OCI-LY7 (cell line): ENCODE measurements at regions not wholly inside any gene's neighbourhood (a gene's known extent, or its start where the extent isn't known, plus 50 kb on each side); places are given as distances from the start of the nearest gene placed in this dataset.

Source experiments
- BruUV-seq: library from RNA; stranded (reverse); fragments of 400-500 nt; replicated peaks from 2 replicates; lab custom pipeline; 2021; lab: Mats Ljungman, UMichigan
- CTCF ChIA-PET: fragments of 300-600 bp; sonication (Branson Sonifier 250); formaldehyde crosslinking; loops from one replicate; lab custom pipeline; 2022; ENCODE audit warnings: antibody characterized with exemption; ENCODE audit not compliant: unreplicated experiment; lab: Charles Lee
- POLR2A ChIA-PET: fragments of 300-600 bp; sonication (Branson Sonifier 250); formaldehyde crosslinking; loops from one replicate; lab custom pipeline; 2022; ENCODE audit warnings: antibody characterized with exemption; lab: Charles Lee
- DNase-seq: peaks from one replicate; pipeline ENCODE4 v3.0.0-alpha.2; 2015; ENCODE audit warnings: low spot score
- H2AFZ ChIP-seq: fragments of 200-600 bp; sonication (generic), shearing (Covaris generic); 2 replicates; pipeline ENCODE4 v1.6.1; 2014; ENCODE audit warnings: mild to moderate bottlenecking, antibody characterized with exemption, low read length, moderate library complexity
- H3K27ac ChIP-seq: fragments of 200-600 bp; sonication (generic); 2 replicates; pipeline ENCODE4 v1.5.1; 2014; ENCODE audit warnings: mixed run types, low read depth, mild to moderate bottlenecking, moderate library complexity, low read length, inconsistent platforms; ENCODE audit not compliant: poor library complexity, severe bottlenecking
- H3K36me3 ChIP-seq: fragments of 200-600 bp; sonication (generic); 2 replicates; pipeline ENCODE4 v1.6.1; 2014; ENCODE audit warnings: mild to moderate bottlenecking, antibody characterized with exemption, low read length, moderate library complexity, mixed read lengths; ENCODE audit not compliant: insufficient read depth
- H3K4me1 ChIP-seq: fragments of 200-600 bp; sonication (generic); 2 replicates; pipeline ENCODE4 v1.5.1; 2014; ENCODE audit warnings: mild to moderate bottlenecking, low read length; ENCODE audit not compliant: insufficient read depth, poor library complexity, severe bottlenecking
- H3K4me2 ChIP-seq: fragments of 200-600 bp; sonication (generic); 2 replicates; pipeline ENCODE4 v1.6.1; 2014; ENCODE audit warnings: mild to moderate bottlenecking, low read length
- H3K4me3 ChIP-seq: fragments of 200-600 bp; sonication (generic); 2 replicates; pipeline ENCODE4 v1.5.1; 2014; ENCODE audit warnings: mild to moderate bottlenecking, low read depth, low read length; ENCODE audit not compliant: poor library complexity, severe bottlenecking
- H3K79me2 ChIP-seq: fragments of 200-600 bp; sonication (generic); 2 replicates; pipeline ENCODE4 v1.6.1; 2016; ENCODE audit warnings: low read depth, mild to moderate bottlenecking, low read length, moderate library complexity, mixed read lengths; ENCODE audit not compliant: insufficient read depth
- H3K9me2 ChIP-seq: fragments of 200-600 bp; sonication (generic); 2 replicates; pipeline ENCODE4 v1.6.1; 2016; ENCODE audit warnings: mild to moderate bottlenecking, low read length, mixed read lengths; ENCODE audit not compliant: insufficient read depth
- H3K9me3 ChIP-seq: fragments of 200-600 bp; sonication (generic); 2 replicates; pipeline ENCODE4 v1.6.1; 2014; ENCODE audit warnings: mild to moderate bottlenecking, mixed run types, low read length, mixed read lengths
- H4K20me1 ChIP-seq: fragments of 200-600 bp; sonication (generic); 2 replicates; pipeline ENCODE4 v1.6.1; 2014; ENCODE audit warnings: mild to moderate bottlenecking, antibody characterized with exemption, low read length, moderate library complexity, mixed read lengths; ENCODE audit not compliant: insufficient read depth
- CTCF ChIP-seq: fragments of 200-600 bp; sonication (generic); conservative IDR thresholded peaks from 2 replicates; pipeline ENCODE4 v1.5.1; 2014; ENCODE audit warnings: mild to moderate bottlenecking, antibody characterized with exemption, low read length, moderate library complexity, mixed read lengths
- EZH2phosphoT487 ChIP-seq: fragments of 200-600 bp; sonication (generic); IDR thresholded peaks from 2 replicates; pipeline ENCODE4 v1.6.1; 2018; ENCODE audit warnings: low read depth, borderline replicate concordance, mild to moderate bottlenecking, mixed run types, antibody characterized with exemption, low read length, moderate library complexity, mixed read lengths
- intact Hi-C: fragments of 100-400 bp; cut with micrococcal nuclease; formaldehyde crosslinking; loops from one replicate; pipeline ENCODE4 v1.10.0; 2022; ENCODE audit not compliant: unreplicated experiment

GRCh38 chr7:125247514-125248098, 318.0 kb upstream of the POT1 start:
- BruUV-seq = no TSS peak
- Histone ChIP-seq H3K36me3 (no peaks in the 10 kb centered on the region), H3K9me2 (no peaks in the 10 kb centered on the region), H2AFZ (no peak overlapping the region), H3K4me2 (no peak overlapping the region), H3K27ac (no peak overlapping the region), H4K20me1 (no peaks in the 10 kb centered on the region), H3K9me3 (no peaks in the 10 kb centered on the region), H3K79me2 (no peaks in the 10 kb centered on the region), H3K4me3 (no peak overlapping the region), H3K4me1 (no peaks in the 10 kb centered on the region)
- TF ChIP-seq CTCF (no peak), EZH2phosphoT487 (no peak)
- POLR2A ChIA-PET = interaction anchor here (0.5 to 1.0 kb wide), 2 partner anchors 9 to 176 kb away, joined by 3 read pairs; no protein-coding TSS in a partner anchor
- CTCF ChIA-PET = no interaction called here
- DNase-seq = no peak
- intact Hi-C loops = no loop called here

GRCh38 chr7:125246706-125247105, 317.1 kb upstream of the POT1 start:
- DNase-seq = no peak
- POLR2A ChIA-PET = no interaction called here
- no peaks in the 10 kb centered on the region for H3K36me3 ChIP-seq
- no peak overlapping the region for H3K4me3 ChIP-seq
- no peak overlapping the region for H3K27ac ChIP-seq
- TF ChIP-seq EZH2phosphoT487 (no peak), CTCF (no peak)
- no peak overlapping the region for H3K4me2 ChIP-seq
- no peak overlapping the region for H2AFZ ChIP-seq
- H3K4me1 ChIP-seq = no peaks in the 10 kb centered on the region
- intact Hi-C loops = no loop called here
- H3K9me3 ChIP-seq = no peaks in the 10 kb centered on the region
- H3K79me2 ChIP-seq = no peaks in the 10 kb centered on the region
- CTCF ChIA-PET = no interaction called here
- BruUV-seq = no TSS peak
- H3K9me2 ChIP-seq = no peaks in the 10 kb centered on the region; the same call in 1 of the 2 replicates
- no peaks in the 10 kb centered on the region for H4K20me1 ChIP-seq

GRCh38 chr7:125241548-125241947, 311.9 kb upstream of the POT1 start:
- Histone ChIP-seq H4K20me1 (no peaks in the 10 kb centered on the region), H3K79me2 (no peaks in the 10 kb centered on the region), H3K4me2 (no peak overlapping the region), H3K4me3 (no peak overlapping the region), H3K36me3 (no peaks in the 10 kb centered on the region), H3K4me1 (no peaks in the 10 kb centered on the region), H3K9me3 (no peaks in the 10 kb centered on the region), H3K9me2 (no peaks in the 10 kb centered on the region; the same call in 1 of the 2 replicates), H2AFZ (no peak overlapping the region), H3K27ac (no peak overlapping the region)
- DNase-seq = no peak
- no peak for TF ChIP-seq EZH2phosphoT487
- TF ChIP-seq CTCF = no peak
- intact Hi-C loops = no loop called here
- BruUV-seq = no TSS peak
- POLR2A ChIA-PET = no interaction called here
- CTCF ChIA-PET = no interaction called here
